ENCODE measurements at regions not wholly inside any gene's neighbourhood (a gene's known extent, or its start where the extent isn't known, plus 50 kb on each side); places are given as distances from the start of the nearest gene placed in this dataset.

DNA sequence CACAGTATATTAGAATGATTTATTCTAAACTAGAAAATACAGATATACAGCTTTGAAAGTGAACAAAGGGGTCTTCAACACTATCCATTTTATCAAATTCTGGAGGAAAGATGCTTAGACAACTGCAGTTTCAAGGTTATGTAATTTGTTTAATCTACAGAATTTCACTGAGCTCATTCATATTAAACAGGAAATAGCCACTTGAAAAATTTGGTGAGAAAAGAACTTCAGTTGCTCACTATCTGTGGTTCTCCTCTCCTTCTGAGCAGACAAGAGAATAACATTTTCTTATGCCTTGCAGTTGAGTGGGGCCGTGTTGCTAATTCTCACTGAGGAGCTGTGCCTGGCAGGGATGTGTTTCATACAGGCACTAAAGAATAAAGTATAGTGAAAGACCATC is 1428.2 kb downstream of the CDH12 start:
- dilution Hi-C loops (cut with MboI; ENCODE audit: extremely low pct_ligation_motif_present, low sequenced_read_pairs): no loop called here
- Histone ChIP-seq H3K79me2 (ENCODE audit: control insufficient read depth, insufficient read depth, low read length) (no peaks in the 10 kb centered on the region), H3K36me3 (ENCODE audit: control insufficient read depth in 2 of 2, extremely low read depth in 1 of 2, insufficient read depth in 2 of 2, low read length in 2 of 2) (no peaks in the 10 kb centered on the region), H3K9ac (replicated peaks; ENCODE audit: extremely low read depth, insufficient read depth, low read length) (no peak overlapping the region), H3K27ac (ENCODE audit: insufficient read depth, low read depth, low read length) (no peak overlapping the region), H3K4me3 (replicated peaks in 1 of 3; ENCODE audit: insufficient read depth in 1 of 3, low read depth in 1 of 3, low read length in 3 of 3) (no peak overlapping the region), H3K4me2 (ENCODE audit: insufficient read depth, low read length) (no peak overlapping the region), H4K20me1 (replicated peaks; ENCODE audit: control insufficient read depth, extremely low read depth, insufficient read depth, low read length) (no peaks in the 10 kb centered on the region), H2AFZ (ENCODE audit: low read depth, low read length) (no peak overlapping the region), H3K9me3 (replicated peaks; ENCODE audit: control insufficient read depth, insufficient read depth, low read length) (no peaks in the 10 kb centered on the region), H3K27me3 (ENCODE audit: control insufficient read depth in 2 of 2, insufficient read depth in 2 of 2, low read length in 2 of 2) (no peaks in the 10 kb centered on the region), H3K4me1 (ENCODE audit: control insufficient read depth, extremely low read depth, insufficient read depth, low read length) (no peaks in the 10 kb centered on the region), H3K9me1 (replicated peaks; ENCODE audit: control insufficient read depth, extremely low read depth, insufficient read depth, low read length) (no peaks in the 10 kb centered on the region)
- no peak for TF ChIP-seq POLR2AphosphoS5 (IDR thresholded peaks at IDR 0.05; ENCODE audit: insufficient read depth, low read depth, low read length)
- TF ChIP-seq, protein P1, sequence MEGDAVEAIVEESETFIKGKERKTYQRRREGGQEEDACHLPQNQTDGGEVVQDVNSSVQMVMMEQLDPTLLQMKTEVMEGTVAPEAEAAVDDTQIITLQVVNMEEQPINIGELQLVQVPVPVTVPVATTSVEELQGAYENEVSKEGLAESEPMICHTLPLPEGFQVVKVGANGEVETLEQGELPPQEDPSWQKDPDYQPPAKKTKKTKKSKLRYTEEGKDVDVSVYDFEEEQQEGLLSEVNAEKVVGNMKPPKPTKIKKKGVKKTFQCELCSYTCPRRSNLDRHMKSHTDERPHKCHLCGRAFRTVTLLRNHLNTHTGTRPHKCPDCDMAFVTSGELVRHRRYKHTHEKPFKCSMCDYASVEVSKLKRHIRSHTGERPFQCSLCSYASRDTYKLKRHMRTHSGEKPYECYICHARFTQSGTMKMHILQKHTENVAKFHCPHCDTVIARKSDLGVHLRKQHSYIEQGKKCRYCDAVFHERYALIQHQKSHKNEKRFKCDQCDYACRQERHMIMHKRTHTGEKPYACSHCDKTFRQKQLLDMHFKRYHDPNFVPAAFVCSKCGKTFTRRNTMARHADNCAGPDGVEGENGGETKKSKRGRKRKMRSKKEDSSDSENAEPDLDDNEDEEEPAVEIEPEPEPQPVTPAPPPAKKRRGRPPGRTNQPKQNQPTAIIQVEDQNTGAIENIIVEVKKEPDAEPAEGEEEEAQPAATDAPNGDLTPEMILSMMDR (IDR thresholded peaks at IDR 0.05; ENCODE audit: extremely low read depth in 1 of 2, insufficient read depth in 1 of 2, low read depth in 1 of 2, low read length in 2 of 2): no peak
- TF ChIP-seq EZH2 (IDR thresholded peaks at IDR 0.05; ENCODE audit: borderline replicate concordance, low read depth, low read length, severe bottlenecking): no peak
- TF ChIP-seq GATA2 (IDR thresholded peaks at IDR 0.05; ENCODE audit: insufficient read depth, insufficient read length, low read depth, low read length): no peak
- TF ChIP-seq MYC (IDR thresholded peaks at IDR 0.05; ENCODE audit: low read depth, low read length): no peak
- TF ChIP-seq FOS (IDR thresholded peaks at IDR 0.05; ENCODE audit: borderline replicate concordance, insufficient read depth, low read length): no peak
- no peak for TF ChIP-seq JUN (IDR thresholded peaks at IDR 0.05; ENCODE audit: borderline replicate concordance, insufficient read depth, insufficient read length, low read depth)
- TF ChIP-seq, protein P2, sequence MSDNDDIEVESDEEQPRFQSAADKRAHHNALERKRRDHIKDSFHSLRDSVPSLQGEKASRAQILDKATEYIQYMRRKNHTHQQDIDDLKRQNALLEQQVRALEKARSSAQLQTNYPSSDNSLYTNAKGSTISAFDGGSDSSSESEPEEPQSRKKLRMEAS (IDR thresholded peaks at IDR 0.05; ENCODE audit: insufficient read depth, insufficient read length): no peak
- TF ChIP-seq POLR2A (IDR thresholded peaks at IDR 0.05; ENCODE audit: low read depth, low read length): no peak
- ChIA-PET POLR2A (no interaction called here), CTCF (no interaction called here)
- FAIRE-seq (no peak), DNase-seq (ENCODE audit: low read depth, low spot score) (no peak)
- no TSS peak for BruUV-seq (replicated peaks)
- intact Hi-C loops (cut with micrococcal nuclease): no loop called here

Data from endothelial cell of umbilical vein (primary cell).